ENCODE measurements at regions not wholly inside any gene's neighbourhood (a gene's known extent, or its start where the extent isn't known, plus 50 kb on each side); places are given as distances from the start of the nearest gene placed in this dataset.

DNA sequence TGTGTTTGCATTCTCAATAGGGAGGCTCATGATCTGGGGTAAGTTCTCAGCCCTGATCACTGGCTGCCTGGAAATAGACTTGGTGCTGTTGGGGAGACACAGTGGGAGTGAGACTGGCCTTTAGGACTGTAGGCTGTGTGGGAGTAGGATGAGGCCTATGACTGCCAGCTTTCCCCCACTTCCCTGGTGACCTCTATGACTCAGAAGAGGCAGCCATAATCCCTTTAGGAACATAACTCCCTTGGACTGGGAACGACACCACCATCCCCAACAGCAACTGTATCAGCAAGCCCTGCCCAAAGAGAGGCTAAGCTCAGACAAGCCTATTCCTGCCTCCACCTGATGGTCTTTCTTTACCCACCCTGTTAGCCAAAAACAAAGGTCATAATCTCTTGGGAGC lies 91.3 kb downstream of the SUCNR1 start:
- no peak for TF ChIP-seq POLR2A (IDR thresholded peaks at IDR 0.05; ENCODE audit: low read depth, low read length)
- TF ChIP-seq POLR2AphosphoS5 (IDR thresholded peaks at IDR 0.05; ENCODE audit: low read depth, low read length) = no peak
- no peak for TF ChIP-seq TAF1 (IDR thresholded peaks at IDR 0.05; ENCODE audit: low read depth, low read length)

All from GM12891 (cell line).